Activated CD8-positive, alpha-beta memory T cell treated with anti-CD3 and anti-CD28 coated beads, Interleukin-2, amount 50 U/mL, for 24 hours (primary cell): ENCODE measurements at regions not wholly inside any gene's neighbourhood (a gene's known extent, or its start where the extent isn't known, plus 50 kb on each side); places are given as distances from the start of the nearest gene placed in this dataset.

Source experiments
- DNase-seq: peaks from one replicate; pipeline ENCODE4 v3.0.0-alpha.2; 2020; ENCODE audit errors: extremely low read depth

DNA sequence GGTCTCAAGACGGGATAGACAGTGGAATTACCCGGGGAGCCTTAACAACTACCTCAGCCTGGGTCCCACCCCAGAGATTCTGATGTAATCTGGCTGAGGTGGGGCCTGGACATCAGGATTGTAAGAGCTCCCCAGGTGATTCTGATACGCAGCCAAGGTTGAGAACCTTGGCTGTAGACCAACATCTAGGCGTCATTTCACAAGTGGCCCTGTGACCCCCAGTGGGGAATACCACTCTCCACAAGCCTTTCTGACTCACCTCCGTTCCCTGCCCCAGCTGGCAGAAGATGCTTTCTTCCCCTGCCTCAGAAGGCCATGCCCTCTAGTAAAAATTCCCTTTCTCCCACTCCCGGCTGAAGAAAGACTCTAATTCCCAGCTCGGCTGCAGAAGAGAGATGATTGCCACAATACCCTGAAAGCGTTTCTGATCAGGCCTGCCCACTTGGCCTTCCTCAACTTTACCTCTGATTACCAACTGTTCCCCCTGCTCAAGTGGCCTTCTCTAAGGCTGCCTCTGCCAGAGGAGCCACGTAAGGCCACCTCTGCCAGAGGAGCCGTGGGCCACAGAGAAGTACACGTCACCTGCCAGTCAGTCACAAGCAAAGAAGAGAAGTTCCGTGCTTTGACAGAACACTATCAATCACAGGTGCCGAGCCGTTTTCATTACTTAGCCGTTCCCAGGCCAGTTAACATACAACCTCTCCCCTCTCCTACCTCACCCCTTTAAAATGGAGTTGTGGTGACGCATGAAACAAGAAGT lies 116.8 kb upstream of the PKDCC start:
- no peak for DNase-seq

- DNase-seq = no peak
These were observed 115.4 kb upstream of the PKDCC start for GRCh38 chr2:41932241-41933045.

DNA sequence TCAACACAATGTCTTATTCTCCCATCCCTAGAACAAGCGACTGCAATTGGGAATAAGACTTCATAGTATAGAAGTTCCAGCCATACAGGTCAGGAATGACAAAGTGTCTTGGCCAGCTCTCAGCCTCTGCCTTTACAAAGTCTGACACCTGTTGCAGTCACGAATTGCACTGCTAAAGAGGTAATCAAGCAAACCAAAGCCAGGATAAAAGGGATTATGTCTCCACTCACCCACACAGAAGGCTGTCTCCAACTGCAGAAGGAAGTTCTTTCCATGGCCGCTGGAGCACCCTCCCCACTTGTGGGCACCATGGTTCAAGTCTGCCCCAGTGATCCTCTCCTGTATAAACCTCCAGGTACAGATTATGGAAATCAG lies 114.8 kb upstream of the PKDCC start:
- no peak for DNase-seq

GRCh38 chr2:41933585-41934320 lies 114.1 kb upstream of the PKDCC start:
- no peak for DNase-seq

DNA sequence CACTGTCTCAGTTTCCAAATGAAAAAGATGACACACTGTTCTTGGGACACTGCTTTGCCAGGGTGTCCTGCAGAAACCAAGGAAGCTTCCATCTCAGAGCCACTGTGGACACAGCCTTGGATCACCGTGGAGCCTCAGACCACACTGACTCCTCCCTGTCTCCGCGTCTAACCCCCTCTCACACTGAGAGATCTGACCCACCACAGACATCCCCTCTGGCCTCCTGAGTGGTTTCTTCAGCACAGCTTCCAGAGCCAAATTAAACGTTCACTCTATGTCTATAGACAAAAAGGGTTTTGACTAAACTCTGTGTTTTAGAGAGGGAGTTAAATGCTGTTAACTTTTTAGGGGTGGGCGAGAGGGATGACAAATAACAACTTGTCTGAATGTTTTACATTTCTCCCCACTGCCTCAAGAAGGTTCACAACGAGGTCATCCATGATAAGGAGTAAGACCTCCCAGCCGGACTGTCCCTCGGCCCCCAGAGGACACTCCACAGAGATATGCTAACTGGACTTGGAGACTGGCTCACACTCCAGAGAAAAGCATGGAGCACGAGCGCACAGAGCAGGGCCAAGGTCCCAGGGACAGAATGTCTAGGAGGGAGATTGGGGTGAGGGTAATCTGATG lies 113.4 kb upstream of the PKDCC start:
- DNase-seq = no peak

DNA sequence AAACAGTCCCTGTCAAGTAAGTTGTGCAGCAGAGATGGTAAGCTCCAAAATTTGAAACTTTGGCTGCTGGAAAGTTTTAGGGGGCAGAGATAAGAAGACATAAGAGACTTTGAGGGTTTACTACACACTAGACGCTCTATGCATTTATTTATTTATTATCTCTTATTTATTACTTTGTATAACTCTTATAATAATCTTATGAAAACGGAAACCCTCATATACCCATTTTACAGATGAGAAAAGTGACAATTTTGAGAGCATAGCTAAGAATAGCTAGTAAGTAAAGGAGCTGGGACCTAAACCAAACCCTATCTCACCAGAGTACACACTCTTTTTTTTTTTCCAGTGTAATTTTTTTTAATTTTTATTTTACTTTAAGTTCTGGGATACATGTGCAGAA lies 112.8 kb upstream of the PKDCC start:
- DNase-seq = no peak

GRCh38 chr2:41935825-41936224 lies 112.0 kb upstream of the PKDCC start:
- no peak for DNase-seq

GRCh38 chr2:41936771-41937463 lies 110.9 kb upstream of the PKDCC start:
- no peak for DNase-seq

DNA sequence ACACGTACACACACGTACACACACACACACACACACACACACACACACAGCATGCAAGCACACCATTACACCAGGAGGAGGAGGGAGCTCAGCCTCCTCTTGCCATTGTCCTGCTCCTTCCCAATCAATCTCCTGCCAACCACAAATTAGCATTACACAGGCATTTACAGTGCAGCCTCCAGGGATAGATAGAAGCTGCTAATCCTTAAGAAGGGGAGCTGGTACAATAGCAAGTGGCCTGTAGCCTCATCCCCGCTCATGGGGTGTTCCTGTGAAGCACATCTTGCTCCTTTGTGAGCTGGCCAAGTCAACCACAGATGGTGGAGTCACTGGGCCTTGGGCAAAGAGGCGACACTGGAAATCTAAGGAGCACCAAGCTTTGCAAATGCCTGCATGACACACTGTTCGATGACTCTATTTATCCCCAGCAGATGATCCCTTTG lies 110.3 kb upstream of the PKDCC start:
- no peak for DNase-seq

- no peak for DNase-seq
These were observed 109.7 kb upstream of the PKDCC start for GRCh38 chr2:41937921-41938708.

DNA sequence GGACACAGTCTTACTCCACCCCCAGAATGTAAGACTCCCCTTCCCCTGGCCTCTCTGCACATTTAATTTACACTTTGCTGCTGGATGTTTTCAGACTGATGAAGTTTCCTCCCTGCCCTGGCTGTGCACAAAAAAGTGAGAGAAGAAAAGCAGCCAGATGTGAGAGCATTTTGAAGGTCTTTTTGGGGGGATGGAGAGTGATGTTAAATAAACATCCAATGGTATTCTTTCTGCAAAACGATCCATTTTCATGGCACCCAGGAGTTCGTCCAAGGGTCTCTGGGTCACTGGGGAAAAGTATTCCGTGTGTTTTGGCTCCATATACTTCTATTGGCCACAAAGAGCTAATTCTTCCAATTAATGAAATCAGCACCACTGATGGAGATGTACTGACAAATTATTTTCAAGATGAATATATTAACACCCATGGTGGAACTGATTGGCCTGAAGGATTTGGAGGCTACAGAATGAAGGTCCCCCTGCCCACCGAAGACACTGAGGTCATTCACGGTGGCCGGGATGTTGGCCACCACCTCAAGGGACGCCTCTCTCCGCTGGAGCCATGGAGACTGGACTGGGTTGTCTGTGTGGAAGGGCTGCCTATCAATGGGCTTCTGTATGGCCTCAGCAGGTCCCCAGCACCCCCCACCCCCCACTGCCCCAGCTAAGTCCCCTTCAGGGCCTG lies 107.6 kb upstream of the PKDCC start:
- DNase-seq = no peak

- no peak for DNase-seq
These were observed 107.1 kb upstream of the PKDCC start for GRCh38 chr2:41940745-41941063.

- no peak for DNase-seq
These were observed 106.0 kb upstream of the PKDCC start for GRCh38 chr2:41941831-41942230.

GRCh38 chr2:41942278-41942677 lies 105.5 kb upstream of the PKDCC start:
- DNase-seq = no peak

DNA sequence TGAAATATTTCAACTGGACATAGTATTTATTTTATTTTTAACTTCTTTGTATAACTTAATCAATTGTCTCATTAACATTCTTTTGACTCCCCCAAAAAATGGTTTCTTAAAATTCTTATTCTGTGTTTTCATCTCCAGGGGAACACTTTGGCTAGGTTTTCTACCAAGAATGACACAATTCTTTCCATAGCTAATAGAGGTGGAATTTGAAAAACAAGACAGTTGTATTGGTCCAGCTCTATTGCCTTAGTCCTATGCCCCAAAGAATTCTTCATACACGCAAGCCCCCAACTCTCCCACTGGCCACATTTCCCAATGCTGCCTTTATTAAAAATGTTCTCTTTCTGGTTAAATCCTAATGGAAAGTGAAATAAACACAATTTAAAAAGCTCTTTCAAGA lies 104.7 kb upstream of the PKDCC start:
- DNase-seq = no peak

- DNase-seq = no peak
These were observed 103.5 kb upstream of the PKDCC start for GRCh38 chr2:41944220-41944880.

- DNase-seq = no peak
These were observed 100.0 kb upstream of the PKDCC start for GRCh38 chr2:41947701-41948396.

GRCh38 chr2:41948397-41948763 lies 99.4 kb upstream of the PKDCC start:
- DNase-seq = no peak
